Mesendoderm (in vitro differentiated cells): ENCODE measurements at regions not wholly inside any gene's neighbourhood (a gene's known extent, or its start where the extent isn't known, plus 50 kb on each side); places are given as distances from the start of the nearest gene placed in this dataset.

ENCODE experiments used
- DNase-seq: peaks from one replicate; pipeline ENCODE4 v3.0.0; 2013
- H2AK5ac ChIP-seq: 2 replicates; pipeline ENCODE4 v1.6.1; 2013; ENCODE audit warnings: low read length, inconsistent platforms
- H2BK120ac ChIP-seq: 2 replicates; pipeline ENCODE4 v1.6.1; 2013; ENCODE audit warnings: low read depth, mild to moderate bottlenecking, low read length, moderate library complexity, mixed read lengths
- H2BK15ac ChIP-seq: replicated peaks from 2 replicates; pipeline ENCODE4 v1.6.1; 2013; ENCODE audit warnings: low read depth, mild to moderate bottlenecking, moderate library complexity
- H2BK5ac ChIP-seq: 2 replicates; pipeline ENCODE4 v1.6.1; 2013; ENCODE audit warnings: low read length, inconsistent platforms
- H3K18ac ChIP-seq: 2 replicates; pipeline ENCODE4 v1.6.1; 2013; ENCODE audit warnings: mild to moderate bottlenecking, low read length, mixed read lengths
- H3K23ac ChIP-seq: one replicate; pipeline ENCODE4 v1.6.1; 2013; ENCODE audit warnings: low read length
- H3K27ac ChIP-seq: 2 replicates; pipeline ENCODE4 v1.5.1; 2013; ENCODE audit warnings: low read depth, mild to moderate bottlenecking, inconsistent platforms, low read length, moderate library complexity
- H3K27me3 ChIP-seq: 2 replicates; pipeline ENCODE4 v1.6.1; 2013; ENCODE audit warnings: low read length, control low read depth, mild to moderate bottlenecking, inconsistent platforms; ENCODE audit not compliant: insufficient read depth, poor library complexity
- H3K36me3 ChIP-seq: 2 replicates; pipeline ENCODE4 v1.6.1; 2013; ENCODE audit warnings: low read length, inconsistent platforms; ENCODE audit not compliant: control insufficient read depth, insufficient read depth
- H3K4ac ChIP-seq: one replicate; pipeline ENCODE4 v1.6.1; 2013; ENCODE audit warnings: low read depth, mild to moderate bottlenecking, low read length, moderate library complexity
- H3K4me1 ChIP-seq: 2 replicates; pipeline ENCODE4 v1.6.1; 2013; ENCODE audit warnings: low read depth, low read length, inconsistent platforms; ENCODE audit not compliant: control insufficient read depth
- H3K4me2 ChIP-seq: 2 replicates; pipeline ENCODE4 v1.6.1; 2013; ENCODE audit warnings: low read length
- H3K4me3 ChIP-seq: 2 replicates; pipeline ENCODE4 v1.5.1; 2013; ENCODE audit warnings: mild to moderate bottlenecking, low read length
- H3K56ac ChIP-seq: one replicate; pipeline ENCODE4 v1.6.1; 2013; ENCODE audit warnings: low read length
- H3K79me1 ChIP-seq: 2 replicates; pipeline ENCODE4 v1.6.1; 2013; ENCODE audit warnings: low read length, inconsistent platforms
- H3K79me2 ChIP-seq: 2 replicates; pipeline ENCODE4 v1.6.1; 2013; ENCODE audit warnings: mild to moderate bottlenecking, low read length; ENCODE audit not compliant: control insufficient read depth, insufficient read depth
- H3K9ac ChIP-seq: 2 replicates; pipeline ENCODE4 v1.6.1; 2013; ENCODE audit warnings: low read length, inconsistent platforms
- H4K5ac ChIP-seq: one replicate; pipeline ENCODE4 v1.6.1; 2013; ENCODE audit warnings: low read length
- H4K8ac ChIP-seq: one replicate; pipeline ENCODE4 v1.6.1; 2013; ENCODE audit warnings: low read depth, mild to moderate bottlenecking, control low read depth, low read length, moderate library complexity
- WGBS: extraction: QIAGEN DNeasy Blood & Tissue Kit; methylation state at CpG from one replicate; pipeline ENCODE4 v1.1.7; 2013; ENCODE audit warnings: low lambda C conversion rate, missing lambda C conversion rate; ENCODE audit not compliant: insufficient coverage; ENCODE audit errors: extremely low coverage; 5-methylcytosine and 5-hydroxymethylcytosine counted together

DNA sequence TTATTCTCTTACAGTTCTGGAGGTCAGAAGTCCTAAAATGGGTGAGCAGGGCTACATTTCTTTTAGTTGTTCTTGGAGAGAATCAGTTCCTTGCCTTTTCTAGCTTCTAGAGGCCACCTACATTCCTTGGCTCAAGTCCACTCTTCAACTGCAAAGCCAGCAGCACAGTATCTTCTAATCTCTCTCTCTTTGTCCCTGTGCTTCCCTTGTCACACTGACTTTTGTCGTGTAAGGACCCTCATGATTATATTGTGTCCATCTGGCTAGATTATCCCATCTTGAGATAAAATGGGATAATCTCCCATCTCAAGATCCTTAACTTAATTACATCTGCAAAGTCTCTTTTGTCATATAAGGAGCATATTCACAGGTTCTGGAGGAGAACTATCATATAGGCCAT lies 359.0 kb downstream of the ADRA2A start:
- Histone ChIP-seq H3K79me2 (no peaks in the 10 kb centered on the region), H3K23ac (no peak overlapping the region), H2BK5ac (no peak overlapping the region), H3K79me1 (no peaks in the 10 kb centered on the region), H2BK120ac (no peak overlapping the region), H2AK5ac (no peak overlapping the region), H3K18ac (no peak overlapping the region), H3K9ac (no peak overlapping the region), H4K8ac (no peak overlapping the region), H4K5ac (no peak overlapping the region), H3K4me3 (no peak overlapping the region), H2BK15ac (no peak overlapping the region), H3K27ac (no peak overlapping the region), H3K4ac (no peak overlapping the region), H3K4me2 (no peak overlapping the region), H3K4me1 (no peaks in the 10 kb centered on the region), H3K36me3 (no peaks in the 10 kb centered on the region), H3K27me3 (no peaks in the 10 kb centered on the region), H3K56ac (no peak overlapping the region)
- no CpG with 5 or more reads among the region's 1 CpG for WGBS
- no peak for DNase-seq

DNA sequence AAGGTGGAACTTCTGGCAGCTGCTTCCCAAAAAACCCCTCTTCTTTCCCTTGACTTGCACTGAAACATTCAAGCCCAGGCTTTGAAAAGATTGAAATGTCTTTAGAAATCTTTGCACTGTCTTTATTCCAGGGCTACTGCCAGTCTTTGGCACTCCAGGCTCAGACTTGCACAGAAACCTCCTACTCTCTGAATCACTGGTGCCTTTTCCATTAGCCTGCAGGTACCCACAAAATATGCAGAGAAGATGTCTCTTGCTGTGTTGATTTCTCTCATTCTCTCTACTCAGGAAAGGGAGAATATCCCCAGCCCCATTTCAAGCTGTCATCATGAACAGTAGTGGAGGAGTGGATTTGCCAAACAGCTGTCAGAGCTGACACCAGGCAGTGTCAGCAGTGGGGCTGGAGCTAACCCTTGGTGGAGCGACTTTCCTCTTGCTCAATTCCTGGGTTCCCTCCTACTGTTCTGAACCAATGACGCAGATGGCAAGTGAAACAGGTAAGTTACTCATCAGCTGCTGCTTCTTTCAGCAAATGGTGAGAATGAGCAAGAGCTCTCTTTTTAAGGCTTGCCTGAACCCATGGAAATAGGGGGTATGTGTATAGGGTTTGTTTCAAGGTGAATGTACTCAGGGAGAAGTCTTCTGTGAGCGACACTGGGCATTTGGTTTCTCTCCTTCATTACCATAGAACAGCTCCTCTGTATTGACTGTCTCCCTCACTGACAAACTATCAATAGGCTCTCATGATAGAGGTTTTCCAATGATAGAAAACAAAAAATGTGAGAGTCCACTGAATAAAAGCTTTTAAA lies 362.4 kb downstream of the ADRA2A start:
- H2BK120ac ChIP-seq: no peak overlapping the region
- no peak overlapping the region for H3K18ac ChIP-seq
- no peak overlapping the region for H3K4ac ChIP-seq
- H3K79me2 ChIP-seq: no peaks in the 10 kb centered on the region
- no peak overlapping the region for H2BK15ac ChIP-seq
- H3K4me3 ChIP-seq: no peak overlapping the region
- no peak overlapping the region for H2BK5ac ChIP-seq
- no peak overlapping the region for H3K56ac ChIP-seq
- no peak overlapping the region for H3K23ac ChIP-seq
- H3K9ac ChIP-seq: no peak overlapping the region
- no peak overlapping the region for H4K5ac ChIP-seq
- DNase-seq: no peak
- no peak overlapping the region for H2AK5ac ChIP-seq
- H3K4me1 ChIP-seq: no peaks in the 10 kb centered on the region
- H3K79me1 ChIP-seq: no peaks in the 10 kb centered on the region
- no peaks in the 10 kb centered on the region for H3K36me3 ChIP-seq
- H3K4me2 ChIP-seq: no peak overlapping the region
- WGBS: no CpG with 5 or more reads among the region's 3 CpGs
- H3K27ac ChIP-seq: no peak overlapping the region
- H4K8ac ChIP-seq: no peak overlapping the region
- no peaks in the 10 kb centered on the region for H3K27me3 ChIP-seq

DNA sequence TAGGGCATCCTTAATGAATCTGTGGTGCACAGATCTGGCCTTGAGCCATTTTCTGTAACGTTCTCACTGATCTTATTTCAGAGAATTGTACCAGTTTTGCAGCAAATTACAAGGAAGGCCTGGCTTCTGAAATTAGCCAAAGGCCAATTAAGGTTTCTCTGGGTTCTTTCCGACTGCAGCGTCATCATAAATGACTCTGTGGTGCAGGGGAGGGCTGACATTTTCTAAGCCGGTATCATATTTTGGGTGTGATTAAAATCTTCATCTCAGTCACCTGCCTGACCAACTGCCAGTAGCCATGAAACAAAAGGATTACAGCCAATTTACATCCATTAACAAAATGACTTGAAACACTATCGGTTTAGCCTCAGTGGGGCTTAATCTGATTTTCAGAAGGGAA lies 363.7 kb downstream of the ADRA2A start:
- Histone ChIP-seq H3K27ac (no peak overlapping the region), H4K8ac (no peak overlapping the region), H3K4me2 (no peak overlapping the region), H3K36me3 (no peaks in the 10 kb centered on the region), H4K5ac (no peak overlapping the region), H2BK5ac (no peak overlapping the region), H3K9ac (no peak overlapping the region), H3K27me3 (no peaks in the 10 kb centered on the region), H2BK15ac (no peak overlapping the region), H3K4ac (no peak overlapping the region), H3K79me1 (no peaks in the 10 kb centered on the region), H3K56ac (no peak overlapping the region), H2BK120ac (no peak overlapping the region), H3K4me1 (no peaks in the 10 kb centered on the region), H3K18ac (no peak overlapping the region), H3K23ac (no peak overlapping the region), H2AK5ac (no peak overlapping the region), H3K79me2 (no peaks in the 10 kb centered on the region), H3K4me3 (no peak overlapping the region)
- no peak for DNase-seq
- no CpG with 5 or more reads among the region's 5 CpGs for WGBS

DNA sequence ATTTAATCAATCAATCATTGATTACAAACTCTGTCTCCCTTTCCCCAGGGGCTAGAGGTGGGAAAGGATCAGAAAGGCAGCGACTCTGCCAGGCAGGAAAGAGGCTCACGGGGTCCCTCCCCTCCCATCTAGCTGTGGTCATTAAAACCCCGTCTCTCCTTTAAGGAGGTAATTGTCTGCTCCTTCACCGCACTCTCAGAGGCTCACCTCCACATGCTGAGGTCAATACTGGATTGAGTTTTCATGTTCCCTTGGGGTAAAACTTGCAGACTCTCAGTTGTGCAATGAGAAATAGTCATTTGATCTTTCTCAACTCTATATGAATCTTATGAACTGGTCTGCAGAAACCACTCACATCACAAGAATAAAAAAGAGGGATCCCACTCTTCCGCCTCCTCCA lies 368.8 kb downstream of the ADRA2A start:
- H3K9ac ChIP-seq: no peak overlapping the region
- H2AK5ac ChIP-seq: no peak overlapping the region
- H3K4me3 ChIP-seq: no peak overlapping the region
- H3K23ac ChIP-seq: no peak overlapping the region
- no peaks in the 10 kb centered on the region for H3K36me3 ChIP-seq
- H2BK5ac ChIP-seq: no peak overlapping the region
- no peak overlapping the region for H3K56ac ChIP-seq
- H3K4me2 ChIP-seq: no peak overlapping the region
- no peak overlapping the region for H4K8ac ChIP-seq
- no peaks in the 10 kb centered on the region for H3K79me2 ChIP-seq
- no peak for DNase-seq
- H3K18ac ChIP-seq: no peak overlapping the region
- H2BK120ac ChIP-seq: no peak overlapping the region
- no peaks in the 10 kb centered on the region for H3K27me3 ChIP-seq
- H4K5ac ChIP-seq: no peak overlapping the region
- no peak overlapping the region for H3K4ac ChIP-seq
- H3K79me1 ChIP-seq: no peaks in the 10 kb centered on the region
- H3K4me1 ChIP-seq: no peaks in the 10 kb centered on the region
- H3K27ac ChIP-seq: no peak overlapping the region
- H2BK15ac ChIP-seq: no peak overlapping the region
- no CpG with 5 or more reads among the region's 5 CpGs for WGBS

DNA sequence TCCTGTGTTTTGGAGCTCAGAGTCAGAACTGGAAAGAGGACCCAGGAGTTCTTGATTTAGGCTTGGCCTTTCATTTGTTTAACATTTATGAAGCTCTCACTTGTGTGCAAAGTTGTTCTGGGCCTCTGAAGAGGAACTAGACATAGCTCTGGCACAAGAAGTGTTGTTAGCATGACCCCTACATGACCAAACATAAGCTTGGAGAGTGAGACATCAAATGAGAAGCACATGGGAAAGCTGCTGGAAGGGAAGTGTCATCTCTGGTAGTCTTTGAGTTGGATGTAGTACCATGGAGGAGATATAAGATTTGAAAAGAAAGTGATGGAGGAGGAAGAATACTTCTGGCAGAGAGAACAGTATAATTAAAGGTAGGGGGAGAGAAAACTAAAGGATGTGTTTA lies 370.1 kb downstream of the ADRA2A start:
- H3K56ac ChIP-seq: no peak overlapping the region
- H3K23ac ChIP-seq: no peak overlapping the region
- no peak overlapping the region for H4K5ac ChIP-seq
- no peak overlapping the region for H3K4ac ChIP-seq
- no peak overlapping the region for H3K18ac ChIP-seq
- H2BK5ac ChIP-seq: no peak overlapping the region
- H2BK15ac ChIP-seq: no peak overlapping the region
- H3K36me3 ChIP-seq: no peaks in the 10 kb centered on the region
- H3K79me2 ChIP-seq: no peaks in the 10 kb centered on the region
- no peak overlapping the region for H2AK5ac ChIP-seq
- no peak overlapping the region for H4K8ac ChIP-seq
- no peak overlapping the region for H3K9ac ChIP-seq
- no peak for DNase-seq
- H3K27me3 ChIP-seq: no peaks in the 10 kb centered on the region
- no peaks in the 10 kb centered on the region for H3K4me1 ChIP-seq
- H3K4me2 ChIP-seq: no peak overlapping the region
- H3K4me3 ChIP-seq: no peak overlapping the region
- H3K79me1 ChIP-seq: no peaks in the 10 kb centered on the region
- H2BK120ac ChIP-seq: no peak overlapping the region
- no peak overlapping the region for H3K27ac ChIP-seq

DNA sequence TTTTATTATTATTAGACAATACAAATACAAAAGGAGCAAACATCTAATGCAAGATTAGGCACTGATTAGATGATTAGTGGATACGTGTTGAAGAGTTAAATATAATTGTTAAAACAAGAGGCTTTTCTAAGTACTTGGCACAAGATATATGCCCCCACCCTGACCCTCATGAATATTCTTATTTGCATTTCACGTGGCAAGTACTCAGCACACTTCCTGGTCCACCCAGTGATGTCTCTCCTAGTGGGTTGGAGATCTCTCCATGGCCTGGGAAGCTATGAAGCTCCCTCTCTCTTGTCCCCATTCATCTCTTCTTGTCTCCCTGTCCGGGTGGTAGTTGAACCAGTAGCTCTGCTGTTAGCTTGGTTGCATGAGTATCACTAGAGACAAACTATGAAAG lies 375.3 kb downstream of the ADRA2A start:
- Histone ChIP-seq H4K5ac (no peak overlapping the region), H3K36me3 (no peaks in the 10 kb centered on the region), H3K18ac (no peak overlapping the region), H2BK120ac (no peak overlapping the region), H3K4me2 (no peak overlapping the region), H3K56ac (no peak overlapping the region), H3K4me1 (no peaks in the 10 kb centered on the region), H3K27ac (no peak overlapping the region), H3K27me3 (no peaks in the 10 kb centered on the region), H2AK5ac (no peak overlapping the region), H2BK15ac (no peak overlapping the region), H3K4ac (no peak overlapping the region), H3K9ac (no peak overlapping the region), H3K79me2 (no peaks in the 10 kb centered on the region), H3K79me1 (no peaks in the 10 kb centered on the region), H3K23ac (no peak overlapping the region), H3K4me3 (no peak overlapping the region), H2BK5ac (no peak overlapping the region), H4K8ac (no peak overlapping the region)
- DNase-seq: no peak
- WGBS: no CpG with 5 or more reads among the region's 3 CpGs
